PFSK-1 (cell line): ENCODE measurements at regions not wholly inside any gene's neighbourhood (a gene's known extent, or its start where the extent isn't known, plus 50 kb on each side); places are given as distances from the start of the nearest gene placed in this dataset.

ENCODE experiments used
- FOXP2 ChIP-seq: optimal IDR thresholded peaks from 2 replicates; pipeline ENCODE3; 2011; ENCODE audit warnings: borderline replicate concordance, control low read depth, inconsistent platforms; ENCODE audit not compliant: insufficient read depth; ENCODE audit errors: extremely low read length, extremely low read depth
- POLR2AphosphoS5 ChIP-seq: IDR thresholded peaks from 2 replicates; pipeline ENCODE4 v1.6.1; 2012; ENCODE audit warnings: low read depth, mild to moderate bottlenecking, control low read depth, low read length, moderate library complexity
- REST ChIP-seq, 2 experiments: IDR thresholded peaks; 2 replicates each; pipeline versions ENCODE4 v1.6.1 to v1.8.0; 2011 to 2012; ENCODE audit warnings: low read depth in 2 of 2, low read length in 2 of 2, control low read depth in 1 of 2, inconsistent platforms in 1 of 2, mild to moderate bottlenecking in 1 of 2, moderate library complexity in 1 of 2; ENCODE audit not compliant: insufficient read depth in 1 of 2
- SIN3A ChIP-seq: IDR thresholded peaks from 2 replicates; pipeline ENCODE4 v1.6.1; 2012; ENCODE audit warnings: mild to moderate bottlenecking, low read length, moderate library complexity, borderline replicate concordance; ENCODE audit not compliant: insufficient read depth
- TAF1 ChIP-seq: IDR thresholded peaks from 2 replicates; pipeline ENCODE4 v1.6.1; 2012; ENCODE audit warnings: low read length, control low read depth, borderline replicate concordance; ENCODE audit not compliant: insufficient read depth

GRCh38 chr14:43735932-43736331, 771.2 kb downstream of the FSCB start:
- TF ChIP-seq SIN3A = no peak
- no peak for TF ChIP-seq REST (IDR thresholded peaks at IDR 0.05; ENCODE audit: insufficient read depth in 1 of 2, low read depth in 2 of 2, low read length in 2 of 2)
- TF ChIP-seq POLR2AphosphoS5 = no peak
- TF ChIP-seq TAF1 = no peak
- TF ChIP-seq FOXP2 = no peak

DNA sequence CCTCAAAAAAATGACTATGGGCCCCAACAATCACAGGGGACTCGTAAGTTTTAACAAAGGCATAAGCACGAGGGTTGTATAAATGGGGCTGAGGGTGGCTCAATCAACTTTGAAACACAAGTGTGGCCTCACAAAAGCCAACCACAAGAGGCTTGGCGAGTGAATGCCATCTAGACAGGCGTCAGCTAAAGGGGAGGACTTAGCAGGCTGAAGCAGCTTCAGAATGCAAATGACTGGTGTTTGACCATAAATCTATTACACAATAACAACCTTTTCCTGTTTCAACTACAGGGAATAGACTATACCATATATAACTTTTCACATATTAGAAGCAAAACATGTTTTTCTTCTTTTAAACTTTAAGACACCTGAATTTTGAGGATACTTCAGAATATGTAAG, 777.9 kb downstream of the FSCB start:
- no peak for TF ChIP-seq SIN3A
- no peak for TF ChIP-seq REST (IDR thresholded peaks at IDR 0.05; ENCODE audit: insufficient read depth in 1 of 2, low read depth in 2 of 2, low read length in 2 of 2)
- no peak for TF ChIP-seq POLR2AphosphoS5
- TF ChIP-seq TAF1 = no peak
- no peak for TF ChIP-seq FOXP2

GRCh38 chr14:43706900-43707299, 800.2 kb downstream of the FSCB start:
- TF ChIP-seq SIN3A (no peak), POLR2AphosphoS5 (no peak), TAF1 (no peak)

GRCh38 chr14:43697003-43697402, 810.1 kb downstream of the FSCB start:
- TF ChIP-seq REST (IDR thresholded peaks at IDR 0.05; ENCODE audit: insufficient read depth in 1 of 2, low read depth in 2 of 2, low read length in 2 of 2) (no peak), POLR2AphosphoS5 (no peak), FOXP2 (no peak)

DNA sequence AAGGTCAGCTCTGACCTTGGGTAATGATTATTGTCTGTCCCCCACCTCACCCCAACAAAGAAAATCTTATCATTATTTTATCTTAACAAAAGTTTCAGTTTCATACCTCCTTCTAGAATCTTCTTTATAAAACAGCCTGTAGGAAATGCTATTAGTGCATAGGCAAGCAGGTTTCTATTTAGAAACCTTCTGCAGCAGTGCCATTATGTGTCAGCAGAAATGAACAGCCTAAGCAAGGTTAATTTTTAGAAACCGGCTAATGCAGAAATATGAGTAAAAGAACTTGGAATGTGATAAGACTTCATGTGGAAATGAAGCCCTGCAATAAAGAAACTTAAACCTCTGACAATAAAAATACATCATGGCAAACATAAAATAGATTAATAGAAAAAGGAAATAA, 814.4 kb downstream of the FSCB start:
- TF ChIP-seq FOXP2 (no peak), REST (IDR thresholded peaks at IDR 0.05; ENCODE audit: insufficient read depth in 1 of 2, low read depth in 2 of 2, low read length in 2 of 2) (no peak), SIN3A (no peak), POLR2AphosphoS5 (no peak), TAF1 (no peak)
